PC-9 (cell line): ENCODE measurements at regions not wholly inside any gene's neighbourhood (a gene's known extent, or its start where the extent isn't known, plus 50 kb on each side); places are given as distances from the start of the nearest gene placed in this dataset.

Experiments used
- EZH2 ChIP-seq: fragments of 200-600 bp; sonication (generic); IDR thresholded peaks from 2 replicates; pipeline ENCODE4 v1.8.0; 2017; ENCODE audit warnings: antibody characterized with exemption, low read depth
- TF ChIP-seq, protein P1 (sequence below): fragments of 200-600 bp; sonication (generic); conservative IDR thresholded peaks from 2 replicates; pipeline ENCODE4 v1.6.1; 2017; ENCODE audit warnings: mixed run types, antibody characterized with exemption, mild to moderate bottlenecking, moderate library complexity

DNA sequence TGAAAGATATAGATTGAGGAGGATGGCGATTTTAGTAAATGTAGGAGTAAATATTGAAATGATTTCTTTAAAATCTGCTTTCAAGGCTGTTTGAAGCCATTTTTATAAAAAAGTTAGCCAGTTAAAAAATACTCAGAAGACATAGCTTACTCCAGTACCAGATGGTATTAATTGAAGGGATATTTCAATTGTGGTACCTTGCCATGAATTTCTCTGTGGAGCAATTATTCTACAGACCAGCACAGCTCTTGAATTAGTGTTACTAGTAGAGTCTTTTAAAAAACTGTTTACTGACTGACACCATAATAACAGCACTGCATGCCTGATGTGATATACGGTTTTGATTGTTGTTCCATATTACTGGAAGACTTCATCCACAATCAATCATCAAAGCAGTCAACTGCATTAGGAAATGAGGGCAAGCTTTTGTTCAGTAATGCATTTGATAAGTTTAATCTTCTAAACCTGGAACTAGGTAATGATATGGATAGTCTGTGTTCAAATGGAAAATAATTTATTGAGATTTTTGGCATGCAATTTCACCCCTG, 106.4 kb downstream of the MFSD1 start:
- TF ChIP-seq, protein P1, sequence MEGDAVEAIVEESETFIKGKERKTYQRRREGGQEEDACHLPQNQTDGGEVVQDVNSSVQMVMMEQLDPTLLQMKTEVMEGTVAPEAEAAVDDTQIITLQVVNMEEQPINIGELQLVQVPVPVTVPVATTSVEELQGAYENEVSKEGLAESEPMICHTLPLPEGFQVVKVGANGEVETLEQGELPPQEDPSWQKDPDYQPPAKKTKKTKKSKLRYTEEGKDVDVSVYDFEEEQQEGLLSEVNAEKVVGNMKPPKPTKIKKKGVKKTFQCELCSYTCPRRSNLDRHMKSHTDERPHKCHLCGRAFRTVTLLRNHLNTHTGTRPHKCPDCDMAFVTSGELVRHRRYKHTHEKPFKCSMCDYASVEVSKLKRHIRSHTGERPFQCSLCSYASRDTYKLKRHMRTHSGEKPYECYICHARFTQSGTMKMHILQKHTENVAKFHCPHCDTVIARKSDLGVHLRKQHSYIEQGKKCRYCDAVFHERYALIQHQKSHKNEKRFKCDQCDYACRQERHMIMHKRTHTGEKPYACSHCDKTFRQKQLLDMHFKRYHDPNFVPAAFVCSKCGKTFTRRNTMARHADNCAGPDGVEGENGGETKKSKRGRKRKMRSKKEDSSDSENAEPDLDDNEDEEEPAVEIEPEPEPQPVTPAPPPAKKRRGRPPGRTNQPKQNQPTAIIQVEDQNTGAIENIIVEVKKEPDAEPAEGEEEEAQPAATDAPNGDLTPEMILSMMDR = no peak
- no peak for TF ChIP-seq EZH2
